H9 (cell line): ENCODE measurements at regions not wholly inside any gene's neighbourhood (a gene's known extent, or its start where the extent isn't known, plus 50 kb on each side); places are given as distances from the start of the nearest gene placed in this dataset.

ENCODE experiments used
- DNase-seq: peaks from one replicate; pipeline ENCODE4 v3.0.0-alpha.2; 2017
- H2AFZ ChIP-seq: one replicate; pipeline ENCODE4 v1.6.1; 2013; ENCODE audit warnings: mild to moderate bottlenecking, low read length, control low read depth, moderate library complexity
- H2AK5ac ChIP-seq: 2 replicates; pipeline ENCODE4 v1.6.1; 2013; ENCODE audit warnings: low read length, control low read depth, mixed read lengths; ENCODE audit not compliant: insufficient read length
- H2BK120ac ChIP-seq: one replicate; pipeline ENCODE4 v1.6.1; 2013; ENCODE audit warnings: low read depth, mild to moderate bottlenecking, low read length, control low read depth, inconsistent platforms; ENCODE audit not compliant: poor library complexity, severe bottlenecking
- H2BK12ac ChIP-seq: 2 replicates; pipeline ENCODE4 v1.6.1; 2013; ENCODE audit warnings: low read length, control low read depth, mixed read lengths, low read depth; ENCODE audit not compliant: insufficient read length
- H2BK15ac ChIP-seq: 2 replicates; pipeline ENCODE4 v1.6.1; 2013; ENCODE audit warnings: low read depth, low read length, control low read depth
- H2BK20ac ChIP-seq: one replicate; pipeline ENCODE4 v1.6.1; 2013; ENCODE audit warnings: low read depth, mild to moderate bottlenecking, low read length, control low read depth, inconsistent platforms; ENCODE audit not compliant: poor library complexity, severe bottlenecking
- H2BK5ac ChIP-seq: 2 replicates; pipeline ENCODE4 v1.6.1; 2013; ENCODE audit warnings: low read length, control low read depth, mixed read lengths; ENCODE audit not compliant: insufficient read length
- H3K14ac ChIP-seq: 2 replicates; pipeline ENCODE4 v1.6.1; 2013; ENCODE audit warnings: low read length, control low read depth; ENCODE audit not compliant: insufficient read depth
- H3K18ac ChIP-seq: 2 replicates; pipeline ENCODE4 v1.6.1; 2013; ENCODE audit warnings: low read depth, mild to moderate bottlenecking, mixed read lengths, low read length, control low read depth; ENCODE audit not compliant: insufficient read length
- H3K23ac ChIP-seq: 2 replicates; pipeline ENCODE4 v1.6.1; 2013; ENCODE audit warnings: low read length, control low read depth, mixed read lengths, low read depth; ENCODE audit not compliant: insufficient read length
- H3K23me2 ChIP-seq: 2 replicates; pipeline ENCODE4 v1.6.1; 2013; ENCODE audit warnings: low read depth, mild to moderate bottlenecking, mixed read lengths, low read length, control low read depth; ENCODE audit not compliant: insufficient read length, poor library complexity, severe bottlenecking
- H3K27ac ChIP-seq: 2 replicates; pipeline ENCODE4 v1.5.1; 2013; ENCODE audit warnings: low read length, control low read depth, mixed read lengths, low read depth; ENCODE audit not compliant: insufficient read length
- H3K27me3 ChIP-seq: 2 replicates; pipeline ENCODE4 v1.6.1; 2013; ENCODE audit warnings: low read length, control low read depth, inconsistent platforms; ENCODE audit not compliant: insufficient read depth
- H3K4ac ChIP-seq: 2 replicates; pipeline ENCODE4 v1.6.1; 2013; ENCODE audit warnings: low read depth, mild to moderate bottlenecking, control low read depth, inconsistent platforms, low read length, moderate library complexity
- H3K4me1 ChIP-seq: 2 replicates; pipeline ENCODE4 v1.6.1; 2013; ENCODE audit warnings: low read length, control low read depth, inconsistent platforms; ENCODE audit not compliant: insufficient read depth
- H3K4me2 ChIP-seq: 2 replicates; pipeline ENCODE4 v1.6.1; 2013; ENCODE audit warnings: low read length, control low read depth, mixed read lengths; ENCODE audit not compliant: insufficient read length, insufficient read depth
- H3K56ac ChIP-seq: 2 replicates; pipeline ENCODE4 v1.6.1; 2013; ENCODE audit warnings: low read depth, mild to moderate bottlenecking, mixed read lengths, low read length, control low read depth; ENCODE audit not compliant: insufficient read length
- H3K79me1 ChIP-seq: 2 replicates; pipeline ENCODE4 v1.6.1; 2013; ENCODE audit warnings: low read depth, mild to moderate bottlenecking, moderate library complexity, low read length, control low read depth, inconsistent platforms; ENCODE audit not compliant: insufficient read depth, poor library complexity, severe bottlenecking
- H3K79me2 ChIP-seq: 2 replicates; pipeline ENCODE4 v1.6.1; 2013; ENCODE audit warnings: low read length, control low read depth, inconsistent platforms; ENCODE audit not compliant: insufficient read depth
- H3K9ac ChIP-seq: 2 replicates; pipeline ENCODE4 v1.6.1; 2013; ENCODE audit warnings: low read length, control low read depth, mixed read lengths; ENCODE audit not compliant: insufficient read length; ENCODE audit errors: extremely low read depth
- H3K9me3 ChIP-seq: one replicate; pipeline ENCODE4 v1.6.1; 2013; ENCODE audit warnings: low read depth, low read length, inconsistent platforms; ENCODE audit not compliant: control insufficient read depth
- H3T11ph ChIP-seq: one replicate; pipeline ENCODE4 v1.6.1; 2013; ENCODE audit warnings: mild to moderate bottlenecking, low read length, control low read depth, inconsistent platforms
- H4K20me1 ChIP-seq: one replicate; pipeline ENCODE4 v1.6.1; 2013; ENCODE audit not compliant: control insufficient read depth, insufficient read length, insufficient read depth
- H4K5ac ChIP-seq: 2 replicates; pipeline ENCODE4 v1.6.1; 2013; ENCODE audit warnings: low read depth, mild to moderate bottlenecking, mixed read lengths, low read length, control low read depth; ENCODE audit not compliant: insufficient read length
- H4K8ac ChIP-seq: replicated peaks from 2 replicates; pipeline ENCODE4 v1.6.1; 2013; ENCODE audit warnings: low read length, control low read depth, mixed read lengths, low read depth; ENCODE audit not compliant: insufficient read length
- H4K91ac ChIP-seq: 2 replicates; pipeline ENCODE4 v1.6.1; 2013; ENCODE audit warnings: low read depth, mild to moderate bottlenecking, moderate library complexity, mixed read lengths, low read length, control low read depth; ENCODE audit not compliant: insufficient read length
- H3K27ac Mint-ChIP-seq, 3 experiments: 2 replicates in 2 of 3; 3 replicates in 1 of 3; pipeline ENCODE4 v1.8.0; 2020 to 2021; ENCODE audit warnings: mixed read lengths in 3 of 3, mild to moderate bottlenecking in 1 of 3, moderate library complexity in 1 of 3
- H3K27me3 Mint-ChIP-seq: 2 replicates; pipeline ENCODE4 v1.8.0; 2021; ENCODE audit warnings: low read depth, mild to moderate bottlenecking, moderate library complexity, mixed read lengths
- H3K36me3 Mint-ChIP-seq, 3 experiments: 2 replicates in 2 of 3; 3 replicates in 1 of 3; pipeline ENCODE4 v1.8.0; 2020 to 2021; ENCODE audit warnings: low read depth in 3 of 3, mixed read lengths in 3 of 3; ENCODE audit not compliant: insufficient read depth in 1 of 3
- H3K4me1 Mint-ChIP-seq, 2 experiments: 2 replicates each; pipeline ENCODE4 v1.8.0; 2020; ENCODE audit warnings: mixed read lengths in 2 of 2
- H3K4me3 Mint-ChIP-seq, 2 experiments: 2 replicates in 1 of 2; 3 replicates in 1 of 2; pipeline ENCODE4 v1.8.0; 2020 to 2021; ENCODE audit warnings: mild to moderate bottlenecking in 2 of 2, mixed read lengths in 2 of 2, moderate library complexity in 1 of 2
- H3K9me3 Mint-ChIP-seq, 2 experiments: 2 replicates in 1 of 2; 3 replicates in 1 of 2; pipeline ENCODE4 v1.8.0; 2020; ENCODE audit warnings: mild to moderate bottlenecking in 2 of 2, mixed read lengths in 2 of 2, moderate library complexity in 1 of 2
- CTCF ChIP-seq: fragments of 200-600 bp; sonication (generic); conservative IDR thresholded peaks from 3 replicates; pipeline ENCODE4 v1.8.0; 2021; ENCODE audit warnings: antibody characterized with exemption, mild to moderate bottlenecking
- WGBS: extraction: QIAGEN DNeasy Blood & Tissue Kit; methylation state at CpG from one replicate; pipeline ENCODE4 v1.1.7; 2013; ENCODE audit warnings: missing lambda C conversion rate, low lambda C conversion rate, mixed read lengths; ENCODE audit not compliant: insufficient read length; ENCODE audit errors: extremely low coverage; 5-methylcytosine and 5-hydroxymethylcytosine counted together

GRCh38 chr7:145497911-145498525 is 618.6 kb upstream of the CNTNAP2 start:
- Histone ChIP-seq H3K79me1 (no peaks in the 10 kb centered on the region), H2BK12ac (no peak overlapping the region), H4K5ac (no peak overlapping the region), H4K91ac (no peak overlapping the region), H3K23ac (no peak overlapping the region), H2BK20ac (no peak overlapping the region), H3K79me2 (no peaks in the 10 kb centered on the region), H3T11ph (no peak overlapping the region), H3K27me3 (no peaks in the 10 kb centered on the region), H2AK5ac (no peak overlapping the region), H3K9me3 (no peaks in the 10 kb centered on the region), H2BK5ac (no peak overlapping the region), H3K4ac (no peak overlapping the region), H2BK120ac (no peak overlapping the region), H3K9ac (no peak overlapping the region), H2AFZ (no peak overlapping the region), H3K4me1 (no peaks in the 10 kb centered on the region), H3K27ac (no peak overlapping the region), H3K18ac (no peak overlapping the region), H4K20me1 (no peaks in the 10 kb centered on the region), H2BK15ac (no peak overlapping the region), H3K4me2 (no peak overlapping the region), H3K23me2 (no peaks in the 10 kb centered on the region), H3K14ac (no peak overlapping the region), H4K8ac (no peak overlapping the region), H3K56ac (no peak overlapping the region)
- H3K9me3 Mint-ChIP-seq = peaks cover 0 to 5% of the 10 kb centered on the region in 2 experiments; a peak in 2 of 5 replicates
- no peak for TF ChIP-seq CTCF
- H3K27ac Mint-ChIP-seq = no peak overlapping the region
- H3K4me3 Mint-ChIP-seq = no peak overlapping the region
- no CpG with 5 or more reads among the region's 3 CpGs for WGBS
- no peaks in the 10 kb centered on the region for H3K4me1 Mint-ChIP-seq
- DNase-seq = no peak
- H3K27me3 Mint-ChIP-seq = peaks cover 27% of the 10 kb centered on the region
- H3K36me3 Mint-ChIP-seq = 0 out of 7 replicates have a peak, but pooled peaks cover 0 to 9% (median 0%) of the 10 kb centered on the region in 3 experiments
